ENCODE measurements at regions not wholly inside any gene's neighbourhood (a gene's known extent, or its start where the extent isn't known, plus 50 kb on each side); places are given as distances from the start of the nearest gene placed in this dataset.
"Not testable (repeated sequence)": the region's sequence is repeated elsewhere in the genome, so short reads cannot be mapped to it uniquely, and the experiment has no call there.

DNA sequence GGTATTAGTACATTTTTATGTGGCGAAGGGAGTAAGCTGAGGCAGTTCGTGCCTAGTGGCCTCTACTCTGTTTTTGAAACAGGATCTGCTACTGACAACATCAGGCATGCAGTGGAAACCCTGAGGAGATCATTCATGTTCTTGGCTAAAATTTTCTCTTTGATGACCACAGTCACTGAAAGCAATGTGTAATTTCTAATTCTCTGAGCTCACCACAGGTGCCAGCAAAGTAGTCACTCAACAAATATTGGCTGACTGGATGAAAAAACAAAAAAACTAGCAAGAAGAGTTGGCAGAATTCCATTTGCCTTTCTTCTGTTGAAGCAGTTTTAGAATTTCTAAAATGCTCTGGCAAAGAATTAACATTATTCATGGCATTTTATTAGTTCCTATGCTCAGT is 176.5 kb upstream of the KCTD7 start:
- intact Hi-C loops (cut with micrococcal nuclease), result no loop called here

DNA sequence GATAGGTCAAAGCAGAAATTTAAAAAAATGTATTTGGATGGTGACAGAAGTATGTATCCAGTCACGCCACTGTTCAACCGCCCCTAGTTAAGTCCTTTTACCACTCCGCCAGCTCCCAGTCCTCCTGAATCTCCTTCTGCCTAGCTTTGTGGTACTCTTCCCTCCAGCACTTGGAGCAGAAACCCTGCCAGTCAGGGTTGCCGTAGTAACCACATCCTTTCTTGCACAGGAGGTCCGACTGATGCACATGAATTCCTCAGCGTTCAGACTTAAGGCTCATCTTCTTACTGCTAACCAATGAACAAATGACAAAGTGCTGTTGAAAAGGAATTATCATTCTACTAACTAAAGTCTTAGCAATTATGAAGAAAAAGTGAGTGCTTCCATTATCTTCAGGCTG is 175.3 kb upstream of the KCTD7 start:
- Mint-ChIP-seq H3K9me3 (no peaks in the 10 kb centered on the region), H3K27me3 (no peaks in the 10 kb centered on the region), H3K27ac (no peak overlapping the region), H3K36me3 (ENCODE audit: low read depth) (peaks cover 28% of the 10 kb centered on the region), H3K4me1 (peaks cover 22% of the 10 kb centered on the region), H3K4me3 (no peak overlapping the region)
- DNase-seq (no peak), ATAC-seq (ENCODE audit: low read depth) (no peak)
- intact Hi-C loops (cut with micrococcal nuclease), result no loop called here
- CTCF ChIA-PET, result no interaction called here
- POLR2A ChIA-PET, result no interaction called here
- TF ChIP-seq, protein P1, sequence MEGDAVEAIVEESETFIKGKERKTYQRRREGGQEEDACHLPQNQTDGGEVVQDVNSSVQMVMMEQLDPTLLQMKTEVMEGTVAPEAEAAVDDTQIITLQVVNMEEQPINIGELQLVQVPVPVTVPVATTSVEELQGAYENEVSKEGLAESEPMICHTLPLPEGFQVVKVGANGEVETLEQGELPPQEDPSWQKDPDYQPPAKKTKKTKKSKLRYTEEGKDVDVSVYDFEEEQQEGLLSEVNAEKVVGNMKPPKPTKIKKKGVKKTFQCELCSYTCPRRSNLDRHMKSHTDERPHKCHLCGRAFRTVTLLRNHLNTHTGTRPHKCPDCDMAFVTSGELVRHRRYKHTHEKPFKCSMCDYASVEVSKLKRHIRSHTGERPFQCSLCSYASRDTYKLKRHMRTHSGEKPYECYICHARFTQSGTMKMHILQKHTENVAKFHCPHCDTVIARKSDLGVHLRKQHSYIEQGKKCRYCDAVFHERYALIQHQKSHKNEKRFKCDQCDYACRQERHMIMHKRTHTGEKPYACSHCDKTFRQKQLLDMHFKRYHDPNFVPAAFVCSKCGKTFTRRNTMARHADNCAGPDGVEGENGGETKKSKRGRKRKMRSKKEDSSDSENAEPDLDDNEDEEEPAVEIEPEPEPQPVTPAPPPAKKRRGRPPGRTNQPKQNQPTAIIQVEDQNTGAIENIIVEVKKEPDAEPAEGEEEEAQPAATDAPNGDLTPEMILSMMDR (IDR thresholded peaks at IDR 0.05), result no peak

More for the DNA sequence above, 176.5 kb upstream of the KCTD7 start:
- Mint-ChIP-seq H3K9me3 (no peaks in the 10 kb centered on the region), H3K4me1 (peaks cover 18% of the 10 kb centered on the region), H3K4me3 (no peak overlapping the region), H3K27me3 (no peaks in the 10 kb centered on the region), H3K27ac (no peak overlapping the region), H3K36me3 (ENCODE audit: low read depth) (peaks cover 36% of the 10 kb centered on the region)
- no peak for DNase-seq
- ChIA-PET CTCF (no interaction called here), POLR2A (interaction anchor here (0.6 kb wide), 1 partner anchor 422 kb away, joined by 7 read pairs; no protein-coding TSS in a partner anchor)
- no peak for ATAC-seq (ENCODE audit: low read depth)
- TF ChIP-seq, protein P1 (IDR thresholded peaks at IDR 0.05), result no peak

DNA sequence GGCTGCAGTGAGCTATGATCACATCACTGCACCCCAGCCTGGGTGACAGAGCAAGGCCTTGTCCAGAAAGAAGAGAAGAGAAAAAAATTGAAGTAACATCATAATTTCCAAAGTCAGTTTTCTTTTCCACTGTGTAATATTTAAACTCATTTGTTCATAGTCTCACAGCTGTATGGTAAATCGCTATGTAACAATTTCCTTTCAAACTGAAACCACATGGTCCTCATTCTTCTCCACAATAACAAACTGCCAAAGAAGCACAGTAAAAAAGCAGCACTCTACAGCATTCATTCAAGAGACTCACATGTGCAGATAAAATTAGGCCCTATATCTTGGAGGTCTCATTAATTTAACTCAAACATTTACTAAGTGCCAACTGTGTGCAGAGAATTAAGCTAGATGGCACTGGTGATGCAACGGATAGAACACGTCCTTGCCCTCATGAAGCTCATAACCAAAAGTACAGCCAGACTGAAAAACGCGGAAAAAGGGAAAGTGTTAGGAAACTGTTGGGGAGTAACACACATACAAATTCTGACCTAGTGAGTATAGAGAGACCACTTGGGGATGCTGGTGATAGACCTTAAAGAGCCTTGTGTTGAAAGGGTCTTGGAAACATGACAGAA is 174.0 kb upstream of the KCTD7 start:
- Mint-ChIP-seq H3K27me3 (no peaks in the 10 kb centered on the region), H3K9me3 (no peaks in the 10 kb centered on the region), H3K4me3 (no peak overlapping the region), H3K4me1 (peaks cover 32% of the 10 kb centered on the region), H3K36me3 (ENCODE audit: low read depth) (peaks cover 17% of the 10 kb centered on the region), H3K27ac (peak overlapping the region; percentile 38)
- POLR2A ChIA-PET, result no interaction called here
- no peak for ATAC-seq (ENCODE audit: low read depth)
- CTCF ChIA-PET, result no interaction called here
- TF ChIP-seq, protein P1 (IDR thresholded peaks at IDR 0.05), result no peak
- no peak for DNase-seq
- intact Hi-C loops (cut with micrococcal nuclease), result no loop called here

DNA sequence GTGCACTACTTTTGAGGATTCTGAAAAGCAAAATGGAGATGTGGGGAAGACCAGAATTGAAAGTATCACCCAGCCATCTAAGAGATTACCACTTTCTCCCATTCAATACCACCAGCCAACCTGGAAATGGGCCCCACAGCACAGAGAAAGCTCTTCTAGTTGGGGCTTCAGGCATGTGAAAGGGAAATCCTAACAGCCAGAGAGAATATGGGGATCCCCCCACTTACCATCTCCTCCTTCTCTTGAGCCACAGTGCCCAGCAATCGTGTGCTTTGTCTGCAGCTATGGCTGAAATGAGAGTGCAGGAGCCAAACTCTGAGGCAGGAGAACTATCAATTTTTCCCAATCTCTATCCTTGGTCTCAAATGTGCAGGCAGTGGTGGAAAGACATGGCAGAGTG is 173.2 kb upstream of the KCTD7 start:
- CTCF ChIA-PET; H3K27me3 Mint-ChIP-seq; DNase-seq; POLR2A ChIA-PET; H3K4me3 Mint-ChIP-seq; intact Hi-C loops (cut with micrococcal nuclease); H3K27ac Mint-ChIP-seq; ATAC-seq (ENCODE audit: low read depth); H3K9me3 Mint-ChIP-seq: not testable (repeated sequence)
- peaks cover 34% of the 10 kb centered on the region for H3K4me1 Mint-ChIP-seq
- H3K36me3 Mint-ChIP-seq (ENCODE audit: low read depth), result peaks cover 14% of the 10 kb centered on the region

DNA sequence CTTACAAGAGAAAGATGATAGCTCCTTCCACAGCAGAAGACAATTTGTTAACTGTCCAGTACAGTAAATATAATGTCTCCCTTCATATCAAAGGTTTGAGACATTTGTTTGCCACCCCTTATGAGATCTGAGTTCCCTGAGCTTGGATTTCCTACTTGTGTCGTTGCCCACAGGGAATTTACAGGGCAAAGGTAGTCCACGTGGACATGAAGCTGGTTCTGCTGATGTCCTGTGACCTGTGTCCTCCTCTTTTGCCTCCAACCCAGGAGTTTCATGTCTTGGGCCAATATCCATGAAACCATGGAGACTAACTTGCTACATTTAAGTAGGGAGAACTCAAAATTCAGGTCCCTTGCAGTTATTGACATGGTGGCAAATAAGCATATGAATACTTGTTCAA is 172.2 kb upstream of the KCTD7 start:
- H3K4me3 Mint-ChIP-seq; intact Hi-C loops (cut with micrococcal nuclease); H3K9me3 Mint-ChIP-seq; ATAC-seq (ENCODE audit: low read depth); CTCF ChIA-PET; H3K27ac Mint-ChIP-seq; H3K27me3 Mint-ChIP-seq; POLR2A ChIA-PET; DNase-seq: not testable (repeated sequence)
- peaks cover 34% of the 10 kb centered on the region for H3K4me1 Mint-ChIP-seq
- peaks cover 16% of the 10 kb centered on the region for H3K36me3 Mint-ChIP-seq (ENCODE audit: low read depth)

DNA sequence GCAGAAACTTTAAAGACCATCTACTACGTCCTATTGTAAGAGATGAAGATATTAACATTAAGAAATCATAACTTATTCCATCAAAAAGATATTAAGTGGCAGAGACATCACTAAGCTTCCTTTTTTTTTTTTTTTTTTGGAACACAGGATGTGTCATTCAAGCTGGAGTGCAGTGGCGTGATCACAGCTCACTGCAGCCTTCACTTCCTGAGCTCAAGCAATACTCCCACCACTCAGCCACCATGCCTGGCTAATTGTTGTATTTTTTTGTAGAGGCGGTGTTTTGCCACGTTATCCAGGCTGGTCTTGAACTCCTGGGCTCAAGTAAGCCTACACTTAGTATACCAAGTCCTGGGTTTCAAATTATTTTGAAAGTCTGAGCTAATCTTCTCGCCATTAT is 169.7 kb upstream of the KCTD7 start:
- ATAC-seq (ENCODE audit: low read depth); H3K4me3 Mint-ChIP-seq; CTCF ChIA-PET; H3K9me3 Mint-ChIP-seq; intact Hi-C loops (cut with micrococcal nuclease); H3K27ac Mint-ChIP-seq; DNase-seq; H3K27me3 Mint-ChIP-seq; H3K36me3 Mint-ChIP-seq (ENCODE audit: low read depth): not testable (repeated sequence)
- peaks cover 34% of the 10 kb centered on the region for H3K4me1 Mint-ChIP-seq
- POLR2A ChIA-PET, result interaction anchor here (0.6 to 0.7 kb wide), 2 partner anchors 77 to 133 kb away, joined by 3 read pairs; no protein-coding TSS in a partner anchor

DNA sequence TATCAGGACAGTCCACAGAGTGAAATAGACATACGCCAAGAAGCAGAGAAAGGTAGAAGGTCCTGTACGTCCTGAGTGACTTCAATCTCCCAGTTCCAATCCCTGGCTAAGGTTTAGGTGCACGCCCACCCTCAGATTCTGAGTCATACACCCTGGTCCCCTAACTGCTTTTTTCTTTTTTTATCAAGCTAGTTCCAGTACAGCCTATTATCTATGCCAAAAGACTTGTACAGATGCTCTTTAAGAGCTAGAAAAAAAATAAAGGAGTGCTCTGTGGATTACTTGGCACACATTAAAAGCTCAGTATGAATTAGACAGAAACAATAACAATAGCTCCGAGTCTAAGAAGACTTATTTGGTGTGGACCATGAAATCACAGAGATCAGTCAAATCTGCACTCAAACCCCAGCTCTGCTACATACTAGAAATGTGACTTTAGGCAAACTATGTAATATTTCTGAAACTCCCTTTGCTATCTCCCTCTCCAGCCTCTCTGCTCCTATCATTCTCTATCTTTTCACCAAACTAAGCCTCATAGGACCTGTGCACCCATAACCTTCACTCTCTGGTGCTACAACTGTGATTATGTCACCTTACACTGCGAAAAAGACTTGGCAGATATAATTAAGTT is 168.8 kb upstream of the KCTD7 start:
- H3K9me3 Mint-ChIP-seq; ATAC-seq (ENCODE audit: low read depth); DNase-seq; H3K27me3 Mint-ChIP-seq; H3K4me3 Mint-ChIP-seq; intact Hi-C loops (cut with micrococcal nuclease); CTCF ChIA-PET; H3K27ac Mint-ChIP-seq; POLR2A ChIA-PET; H3K36me3 Mint-ChIP-seq (ENCODE audit: low read depth): not testable (repeated sequence)
- peaks cover 29% of the 10 kb centered on the region for H3K4me1 Mint-ChIP-seq

All from activated B cell treated with CpG ODN at 0.5 μM for 24 hours (primary cell).